ENCODE measurements at regions not wholly inside any gene's neighbourhood (a gene's known extent, or its start where the extent isn't known, plus 50 kb on each side); places are given as distances from the start of the nearest gene placed in this dataset.
A peak's percentile ranks its signal among the peaks of the same experiment; 100 is the strongest.

DNA sequence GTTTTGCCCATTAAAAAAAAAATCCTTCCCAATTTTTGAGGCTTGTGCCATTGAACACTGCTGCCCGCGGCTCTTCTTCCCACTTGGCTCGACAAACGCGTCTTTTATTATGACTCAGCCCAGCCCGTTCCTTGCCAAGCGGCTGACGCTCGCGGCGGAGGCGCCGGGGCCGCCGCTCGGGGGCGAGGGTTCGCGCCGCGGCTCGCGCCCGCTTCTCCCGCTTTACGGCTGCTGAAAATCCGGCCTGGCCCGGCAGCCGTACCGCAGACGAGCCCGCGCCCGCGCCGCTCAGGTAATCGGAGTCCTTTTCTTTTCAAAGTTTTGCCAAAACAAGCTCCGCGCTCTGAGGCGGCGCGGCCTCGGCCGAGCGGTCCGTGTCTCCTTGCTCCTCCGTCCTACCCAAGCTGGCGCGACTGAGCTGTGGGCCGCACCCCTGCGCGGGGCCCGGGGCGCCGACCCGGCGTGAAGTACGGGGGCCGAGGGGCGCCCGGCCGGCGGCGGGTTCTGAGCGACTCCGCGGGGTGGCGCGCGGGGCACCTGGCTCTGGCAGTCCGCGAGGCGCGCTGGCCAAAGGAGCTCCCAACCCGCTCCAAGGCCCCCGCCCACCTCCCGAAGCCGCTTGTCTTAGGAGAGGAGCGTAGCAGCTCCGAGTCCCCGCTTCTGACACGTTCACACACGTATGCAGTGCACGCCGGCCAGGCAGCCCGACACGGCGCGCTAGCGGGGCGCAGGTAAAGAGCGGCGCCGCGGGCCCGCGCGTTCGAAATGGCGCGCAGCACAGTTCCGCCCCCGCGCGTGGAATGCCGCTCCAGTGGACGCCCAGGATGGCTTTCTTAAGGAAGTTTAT lies 418.2 kb upstream of the NAALADL2 start:
- TF ChIP-seq CTCF (conservative IDR thresholded peaks at IDR 0.05) (peak; percentile 71), ZFX (IDR thresholded peaks at IDR 0.05) (peak; percentile 94)
